Activated CD4-positive, alpha-beta T cell treated with anti-CD3 and anti-CD28 coated beads for 36 hours (primary cell): ENCODE measurements at regions not wholly inside any gene's neighbourhood (a gene's known extent, or its start where the extent isn't known, plus 50 kb on each side); places are given as distances from the start of the nearest gene placed in this dataset.
A peak's percentile ranks its signal among the peaks of the same experiment; 100 is the strongest.

Experiments
- ATAC-seq: fragments of 200-7000 bp; cut with Tn5 transposase; one replicate; pipeline ENCODE4 v1.10.0; 2021; ENCODE audit warnings: mild to moderate bottlenecking, moderate library complexity
- CTCF ChIA-PET: fragments of 350-600 bp; sonication (Branson Sonifier 250); formaldehyde crosslinking; loops from one replicate; lab custom pipeline; 2021; ENCODE audit warnings: antibody characterized with exemption; lab: Charles Lee
- POLR2A ChIA-PET: fragments of 350-600 bp; sonication (Branson Sonifier 250); formaldehyde crosslinking; loops from one replicate; lab custom pipeline; 2021; ENCODE audit warnings: antibody characterized with exemption, inconsistent platforms; lab: Charles Lee
- DNase-seq: peaks from one replicate; pipeline ENCODE4 v3.0.0-alpha.2; 2020
- H3K27ac Mint-ChIP-seq: one replicate; pipeline ENCODE4 v1.8.0; 2021; ENCODE audit warnings: mixed read lengths
- H3K27me3 Mint-ChIP-seq: one replicate; pipeline ENCODE4 v1.8.0; 2021; ENCODE audit warnings: mixed read lengths
- H3K36me3 Mint-ChIP-seq: one replicate; pipeline ENCODE4 v1.8.0; 2021; ENCODE audit warnings: low read depth, mixed read lengths
- H3K4me1 Mint-ChIP-seq: one replicate; pipeline ENCODE4 v1.8.0; 2021; ENCODE audit warnings: mixed read lengths
- H3K4me3 Mint-ChIP-seq: one replicate; pipeline ENCODE4 v1.8.0; 2021; ENCODE audit warnings: mild to moderate bottlenecking, moderate library complexity, mixed read lengths
- H3K9me3 Mint-ChIP-seq: one replicate; pipeline ENCODE4 v1.8.0; 2021; ENCODE audit warnings: low read depth, mixed read lengths
- intact Hi-C, 2 experiments: fragments of 100-400 bp; cut with DNase I in 1 of 2; cut with micrococcal nuclease in 1 of 2; formaldehyde crosslinking; loops; one replicate each; pipeline versions ENCODE4 v1.14.2 to v1.15.1; 2022 to 2024; cut with DNase I, micrococcal nuclease

- Mint-ChIP-seq H3K4me1 (no peaks in the 10 kb centered on the region), H3K36me3 (no peaks in the 10 kb centered on the region), H3K4me3 (no peak overlapping the region), H3K9me3 (peaks cover 9% of the 10 kb centered on the region), H3K27ac (no peak overlapping the region), H3K27me3 (peaks cover 3% of the 10 kb centered on the region)
- ChIA-PET CTCF (interaction anchor here (1.5 kb wide), 1 partner anchor 18 kb away, joined by 3 read pairs; no protein-coding TSS in a partner anchor), POLR2A (no interaction called here)
- ATAC-seq (no peak), DNase-seq (no peak)
- intact Hi-C loops = no loop called here
Observed at GRCh38 chr2:160680294-160680693, 186.7 kb upstream of the RBMS1 start.

- intact Hi-C loops = no loop called here
- H3K4me1 Mint-ChIP-seq = no peaks in the 10 kb centered on the region
- no peaks in the 10 kb centered on the region for H3K36me3 Mint-ChIP-seq
- ChIA-PET POLR2A (no interaction called here), CTCF (interaction anchor here (1.5 kb wide), 1 partner anchor 17 kb away, joined by 3 read pairs; no protein-coding TSS in a partner anchor)
- DNase-seq (no peak), ATAC-seq (no peak)
- no peak overlapping the region for H3K4me3 Mint-ChIP-seq
- H3K9me3 Mint-ChIP-seq = peaks cover 9% of the 10 kb centered on the region
- H3K27me3 Mint-ChIP-seq = peaks cover 3% of the 10 kb centered on the region
- no peak overlapping the region for H3K27ac Mint-ChIP-seq
Observed at GRCh38 chr2:160680974-160681373, 187.4 kb upstream of the RBMS1 start.

- intact Hi-C loops = no loop called here
- ATAC-seq = no peak
Observed at GRCh38 chr2:160683206-160683605, 189.6 kb upstream of the RBMS1 start.

GRCh38 chr2:160687629-160688028 is 194.0 kb upstream of the RBMS1 start:
- H3K4me1 Mint-ChIP-seq = no peaks in the 10 kb centered on the region
- H3K4me3 Mint-ChIP-seq = no peak overlapping the region
- DNase-seq = no peak
- H3K27me3 Mint-ChIP-seq = peaks cover 3% of the 10 kb centered on the region
- H3K36me3 Mint-ChIP-seq = no peaks in the 10 kb centered on the region
- ChIA-PET CTCF (interaction anchor here (0.6 to 1.3 kb wide), 2 partner anchors 12 to 87 kb away, joined by 3 read pairs; no protein-coding TSS in a partner anchor), POLR2A (no interaction called here)
- H3K27ac Mint-ChIP-seq = no peak overlapping the region
- intact Hi-C loops = no loop called here
- no peaks in the 10 kb centered on the region for H3K9me3 Mint-ChIP-seq
- ATAC-seq = no peak

More at GRCh38 chr2:160683206-160683605, 189.6 kb upstream of the RBMS1 start:
- Mint-ChIP-seq H3K27me3 (peaks cover 3% of the 10 kb centered on the region), H3K36me3 (no peaks in the 10 kb centered on the region), H3K27ac (no peak overlapping the region), H3K9me3 (peaks cover 9% of the 10 kb centered on the region), H3K4me1 (no peaks in the 10 kb centered on the region), H3K4me3 (no peak overlapping the region)
- CTCF ChIA-PET = no interaction called here
- DNase-seq = no peak
- POLR2A ChIA-PET = interaction anchor here (0.7 kb wide), 1 partner anchor 166 kb away, joined by 4 read pairs; no protein-coding TSS in a partner anchor

GRCh38 chr2:160689441-160689840 is 195.8 kb upstream of the RBMS1 start:
- H3K4me1 Mint-ChIP-seq = no peaks in the 10 kb centered on the region
- no peak overlapping the region for H3K27ac Mint-ChIP-seq
- CTCF ChIA-PET = interaction anchor here (0.7 to 1.2 kb wide), 2 partner anchors 11 to 25 kb away, joined by 3 read pairs; no protein-coding TSS in a partner anchor
- no peaks in the 10 kb centered on the region for H3K36me3 Mint-ChIP-seq
- no peaks in the 10 kb centered on the region for H3K9me3 Mint-ChIP-seq
- H3K27me3 Mint-ChIP-seq = no peaks in the 10 kb centered on the region
- DNase-seq = no peak
- ATAC-seq = no peak
- POLR2A ChIA-PET = no interaction called here
- H3K4me3 Mint-ChIP-seq = no peak overlapping the region
- intact Hi-C loops = no loop called here

GRCh38 chr2:160694221-160694620 is 200.6 kb upstream of the RBMS1 start:
- intact Hi-C loops = no loop called here
- CTCF ChIA-PET = no interaction called here
- DNase-seq = no peak
- no peak for ATAC-seq
- Mint-ChIP-seq H3K27ac (no peak overlapping the region), H3K36me3 (no peaks in the 10 kb centered on the region), H3K9me3 (no peaks in the 10 kb centered on the region), H3K27me3 (no peaks in the 10 kb centered on the region), H3K4me1 (no peaks in the 10 kb centered on the region), H3K4me3 (no peak overlapping the region)
- POLR2A ChIA-PET = no interaction called here

GRCh38 chr2:160694631-160695030 is 201.0 kb upstream of the RBMS1 start:
- Mint-ChIP-seq H3K36me3 (no peaks in the 10 kb centered on the region), H3K27ac (no peak overlapping the region), H3K4me1 (no peaks in the 10 kb centered on the region), H3K27me3 (no peaks in the 10 kb centered on the region), H3K9me3 (no peaks in the 10 kb centered on the region), H3K4me3 (no peak overlapping the region)
- CTCF ChIA-PET = no interaction called here
- peak; percentile 61 for DNase-seq
- ATAC-seq = peak; percentile 97
- POLR2A ChIA-PET = no interaction called here
- intact Hi-C loops = no loop called here

GRCh38 chr2:160695402-160696086 is 201.9 kb upstream of the RBMS1 start:
- Mint-ChIP-seq H3K27me3 (no peaks in the 10 kb centered on the region), H3K4me1 (no peaks in the 10 kb centered on the region), H3K36me3 (no peaks in the 10 kb centered on the region), H3K9me3 (no peaks in the 10 kb centered on the region), H3K4me3 (no peak overlapping the region), H3K27ac (no peak overlapping the region)
- ChIA-PET POLR2A (no interaction called here), CTCF (interaction anchor here (0.7 to 1.2 kb wide), 2 partner anchors 24 to 307 kb away, joined by 3 to 5 read pairs; no protein-coding TSS in a partner anchor)
- intact Hi-C loops = no loop called here
- ATAC-seq (peak; percentile 17), DNase-seq (no peak)

- Mint-ChIP-seq H3K4me1 (no peaks in the 10 kb centered on the region), H3K36me3 (no peaks in the 10 kb centered on the region), H3K4me3 (no peak overlapping the region), H3K9me3 (no peaks in the 10 kb centered on the region), H3K27ac (no peak overlapping the region), H3K27me3 (no peaks in the 10 kb centered on the region)
- no peak for ATAC-seq
- no peak for DNase-seq
- intact Hi-C loops = no loop called here
- ChIA-PET POLR2A (no interaction called here), CTCF (interaction anchor here (1.2 kb wide), 1 partner anchor 24 kb away, joined by 5 read pairs; no protein-coding TSS in a partner anchor)
Observed at GRCh38 chr2:160696087-160696452, 202.5 kb upstream of the RBMS1 start.

GRCh38 chr2:160697817-160698216 is 204.2 kb upstream of the RBMS1 start:
- Mint-ChIP-seq H3K27ac (no peak overlapping the region), H3K4me1 (no peaks in the 10 kb centered on the region), H3K36me3 (no peaks in the 10 kb centered on the region), H3K4me3 (no peak overlapping the region), H3K27me3 (no peaks in the 10 kb centered on the region), H3K9me3 (no peaks in the 10 kb centered on the region)
- ChIA-PET POLR2A (no interaction called here), CTCF (interaction anchor here (0.6 to 1.2 kb wide), 3 partner anchors 17 to 343 kb away, joined by 3 read pairs; no protein-coding TSS in a partner anchor)
- intact Hi-C loops = no loop called here
- ATAC-seq = no peak
- no peak for DNase-seq

- H3K36me3 Mint-ChIP-seq = no peaks in the 10 kb centered on the region
- no peaks in the 10 kb centered on the region for H3K27me3 Mint-ChIP-seq
- H3K4me1 Mint-ChIP-seq = peaks cover 14% of the 10 kb centered on the region
- ChIA-PET POLR2A (no interaction called here), CTCF (interaction anchor here (0.6 to 0.8 kb wide), 2 partner anchors 12 to 294 kb away, joined by 3 read pairs; no protein-coding TSS in a partner anchor)
- no peak overlapping the region for H3K27ac Mint-ChIP-seq
- DNase-seq (no peak), ATAC-seq (no peak)
- intact Hi-C loops = no loop called here
- H3K4me3 Mint-ChIP-seq = no peak overlapping the region
- no peaks in the 10 kb centered on the region for H3K9me3 Mint-ChIP-seq
Observed at GRCh38 chr2:160700021-160700814, 206.6 kb upstream of the RBMS1 start.
